GM18861 (cell line): ENCODE measurements at regions not wholly inside any gene's neighbourhood (a gene's known extent, or its start where the extent isn't known, plus 50 kb on each side); places are given as distances from the start of the nearest gene placed in this dataset.

Source experiments
- ATAC-seq: cut with Tn5 transposase; IDR thresholded peaks from one replicate; pipeline ENCODE4 v1.9.1; 2021; ENCODE audit not compliant: unreplicated experiment

GRCh38 chr16:79735271-79735670 is 134.7 kb upstream of the MAF start:
- no peak for ATAC-seq

- ATAC-seq, result no peak
Measured at GRCh38 chr16:79734721-79735120, 134.2 kb upstream of the MAF start.

GRCh38 chr16:79728923-79729240 is 128.3 kb upstream of the MAF start:
- no peak for ATAC-seq

GRCh38 chr16:79728048-79728922 is 127.7 kb upstream of the MAF start:
- ATAC-seq, result no peak

- no peak for ATAC-seq
Measured at GRCh38 chr16:79726902-79727301, 126.4 kb upstream of the MAF start.

GRCh38 chr16:79725051-79725450 is 124.5 kb upstream of the MAF start:
- no peak for ATAC-seq

- no peak for ATAC-seq
Measured at GRCh38 chr16:79723583-79724168, 123.1 kb upstream of the MAF start.

GRCh38 chr16:79721270-79721669 is 120.7 kb upstream of the MAF start:
- no peak for ATAC-seq

GRCh38 chr16:79717333-79718137 is 117.0 kb upstream of the MAF start:
- ATAC-seq, result no peak

GRCh38 chr16:79716645-79717332 is 116.3 kb upstream of the MAF start:
- no peak for ATAC-seq

- ATAC-seq, result no peak
Measured at GRCh38 chr16:79715061-79715460, 114.5 kb upstream of the MAF start.

- ATAC-seq, result no peak
Measured at GRCh38 chr16:79714440-79714839, 113.9 kb upstream of the MAF start.

GRCh38 chr16:79713609-79714309 is 113.2 kb upstream of the MAF start:
- ATAC-seq, result no peak

- ATAC-seq, result no peak
Measured at GRCh38 chr16:79712276-79712675, 111.7 kb upstream of the MAF start.

GRCh38 chr16:79707876-79708275 is 107.3 kb upstream of the MAF start:
- ATAC-seq, result no peak

GRCh38 chr16:79703066-79703465 is 102.5 kb upstream of the MAF start:
- no peak for ATAC-seq

- no peak for ATAC-seq
Measured at GRCh38 chr16:79698341-79698753, 97.8 kb upstream of the MAF start.

- no peak for ATAC-seq
Measured at GRCh38 chr16:79697562-79698112, 97.1 kb upstream of the MAF start.

GRCh38 chr16:79691007-79691406 is 90.5 kb upstream of the MAF start:
- ATAC-seq, result no peak

GRCh38 chr16:79690159-79690558 is 89.6 kb upstream of the MAF start:
- no peak for ATAC-seq
